Esophagus squamous epithelium (tissue), 4 donors: ENCODE measurements at regions not wholly inside any gene's neighbourhood (a gene's known extent, or its start where the extent isn't known, plus 50 kb on each side); places are given as distances from the start of the nearest gene placed in this dataset.

ENCODE experiments used
- CTCF ChIP-seq, 6 experiments: fragments of 450-650 bp in 4 of 6; fragments of 200-600 bp in 2 of 6; sonication (generic) in 2 of 6; IDR thresholded peaks; one replicate each; pipeline ENCODE4 v1.5.1; 2016 to 2019; ENCODE audit warnings: antibody characterized with exemption in 6 of 6, mild to moderate bottlenecking in 4 of 6, moderate library complexity in 4 of 6
- POLR2A ChIP-seq, 4 donors: fragments of 450-650 bp; IDR thresholded peaks; one replicate each; pipeline ENCODE4 v1.6.1; 2017; ENCODE audit warnings: antibody characterized with exemption in 4 of 4, mild to moderate bottlenecking in 4 of 4, moderate library complexity in 3 of 4

- TF ChIP-seq CTCF (IDR thresholded peaks at IDR 0.05) (no peak), POLR2A (IDR thresholded peaks at IDR 0.05) (no peak)
Observed at GRCh38 chr15:62428851-62429598, 263.9 kb upstream of the C2CD4B start.
